BLaER1 treated with 17β-estradiol and CSF1 and Interleukin-3, amounts not matched to agents 10 nM and 100 nM (cell line): ENCODE measurements at regions not wholly inside any gene's neighbourhood (a gene's known extent, or its start where the extent isn't known, plus 50 kb on each side); places are given as distances from the start of the nearest gene placed in this dataset.

Source experiments
- H3K27ac ChIP-seq, 11 experiments: shearing (Covaris generic); formaldehyde crosslinking; 2 replicates each; pipeline ENCODE4 v1.8.1; 2022
- H3K27me3 ChIP-seq, 11 experiments: shearing (Covaris generic); formaldehyde crosslinking; 2 replicates each; pipeline ENCODE4 v1.8.1; 2022
- H3K36me3 ChIP-seq, 11 experiments: shearing (Covaris generic); formaldehyde crosslinking; 2 replicates each; pipeline ENCODE4 v1.8.1; 2022
- H3K4me1 ChIP-seq, 10 experiments: shearing (Covaris generic); formaldehyde crosslinking; 2 replicates each; pipeline ENCODE4 v1.8.1; 2022
- H3K4me2 ChIP-seq, 11 experiments: shearing (Covaris generic); formaldehyde crosslinking; 2 replicates each; pipeline ENCODE4 v1.8.1; 2022
- H3K4me3 ChIP-seq, 10 experiments: shearing (Covaris generic); formaldehyde crosslinking; 2 replicates each; pipeline ENCODE4 v1.8.1; 2022
- H3K9ac ChIP-seq, 11 experiments: shearing (Covaris generic); formaldehyde crosslinking; 2 replicates each; pipeline ENCODE4 v1.8.1; 2022
- H3K9me3 ChIP-seq, 11 experiments: shearing (Covaris generic); formaldehyde crosslinking; replicated peaks in 1 of 11; 2 replicates each; pipeline ENCODE4 v1.8.1; 2022
- H4K20me1 ChIP-seq, 11 experiments: shearing (Covaris generic); formaldehyde crosslinking; 2 replicates each; pipeline ENCODE4 v1.8.1; 2022
- Cebpa-rat ChIP-seq, 11 experiments: shearing (Covaris generic); IDR thresholded peaks; 2 replicates each; pipeline ENCODE4 v1.8.1; 2022

DNA sequence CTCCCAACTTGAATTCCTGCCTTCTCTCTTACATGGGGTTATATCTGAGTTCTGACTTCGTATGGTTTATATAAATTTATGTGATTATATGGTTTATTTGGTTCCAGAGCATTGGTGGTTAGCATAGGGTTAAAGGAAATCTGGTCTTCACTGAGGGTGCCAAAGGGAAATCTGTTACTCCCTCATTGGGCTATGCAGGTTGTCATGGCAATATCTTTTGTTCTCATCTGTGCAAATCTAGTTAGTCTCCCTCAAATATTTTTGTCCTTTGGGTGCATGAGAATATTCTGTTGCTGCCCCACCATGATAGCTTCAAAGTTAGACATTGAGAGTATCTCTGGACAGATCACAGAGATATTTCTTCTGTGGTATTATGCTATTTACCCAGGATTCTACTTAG, 71.8 kb upstream of the OTUD4 start:
- H3K4me3 ChIP-seq = no peak overlapping the region
- H3K36me3 ChIP-seq = no peaks in the 10 kb centered on the region
- H3K27me3 ChIP-seq = no peaks in the 10 kb centered on the region
- no peak for TF ChIP-seq Cebpa-rat (IDR thresholded peaks at IDR 0.05)
- no peak overlapping the region for H3K4me2 ChIP-seq
- H3K9me3 ChIP-seq = no peaks in the 10 kb centered on the region
- H3K9ac ChIP-seq = no peak overlapping the region
- H3K4me1 ChIP-seq = no peaks in the 10 kb centered on the region
- no peak overlapping the region for H3K27ac ChIP-seq
- H4K20me1 ChIP-seq = no peaks in the 10 kb centered on the region

GRCh38 chr4:145251391-145251790, 71.0 kb upstream of the OTUD4 start:
- H3K4me3 ChIP-seq = no peak overlapping the region
- no peak overlapping the region for H3K9ac ChIP-seq
- H3K9me3 ChIP-seq = no peaks in the 10 kb centered on the region
- no peak overlapping the region for H3K27ac ChIP-seq
- no peaks in the 10 kb centered on the region for H3K36me3 ChIP-seq
- no peaks in the 10 kb centered on the region for H3K27me3 ChIP-seq
- no peaks in the 10 kb centered on the region for H3K4me1 ChIP-seq
- no peaks in the 10 kb centered on the region for H4K20me1 ChIP-seq
- TF ChIP-seq Cebpa-rat (IDR thresholded peaks at IDR 0.05) = no peak
- no peak overlapping the region for H3K4me2 ChIP-seq

GRCh38 chr4:145248971-145249370, 68.6 kb upstream of the OTUD4 start:
- Histone ChIP-seq H3K9ac (no peak overlapping the region), H3K9me3 (peaks cover 1 to 8% (median 4%) of the 10 kb centered on the region in 11 experiments; a peak in 17 of 22 replicates), H4K20me1 (no peaks in the 10 kb centered on the region), H3K27me3 (no peaks in the 10 kb centered on the region), H3K4me1 (no peaks in the 10 kb centered on the region), H3K27ac (no peak overlapping the region), H3K36me3 (no peaks in the 10 kb centered on the region), H3K4me3 (no peak overlapping the region), H3K4me2 (no peak overlapping the region)
- no peak for TF ChIP-seq Cebpa-rat (IDR thresholded peaks at IDR 0.05)

- no peak for TF ChIP-seq Cebpa-rat (IDR thresholded peaks at IDR 0.05)
- Histone ChIP-seq H3K4me2 (no peak overlapping the region), H3K4me3 (no peak overlapping the region), H3K27ac (no peak overlapping the region), H3K9ac (no peak overlapping the region), H3K9me3 (peaks cover 5 to 12% (median 7%) of the 10 kb centered on the region in 11 experiments; a peak in 20 of 22 replicates), H3K4me1 (no peaks in the 10 kb centered on the region), H3K36me3 (no peaks in the 10 kb centered on the region), H4K20me1 (no peaks in the 10 kb centered on the region), H3K27me3 (no peaks in the 10 kb centered on the region)
Observed at GRCh38 chr4:145248502-145248901, 68.1 kb upstream of the OTUD4 start.

- H3K27ac ChIP-seq = 0 out of 22 replicates have a peak overlapping the region, but pooled peaks of 2 of the 11 experiments have one; percentile 7 to 25
- H3K9me3 ChIP-seq = peaks cover 0 to 7% (median 4%) of the 10 kb centered on the region in 11 experiments; a peak in 10 of 22 replicates
- H3K36me3 ChIP-seq = no peaks in the 10 kb centered on the region
- no peak overlapping the region; a peak in 1 of 22 replicates for H3K9ac ChIP-seq
- peaks cover 0 to 8% (median 3%) of the 10 kb centered on the region in 10 experiments; a peak in 8 of 20 replicates for H3K4me1 ChIP-seq
- H3K27me3 ChIP-seq = no peaks in the 10 kb centered on the region
- no peak for TF ChIP-seq Cebpa-rat (IDR thresholded peaks at IDR 0.05)
- no peaks in the 10 kb centered on the region for H4K20me1 ChIP-seq
- H3K4me2 ChIP-seq = peak overlapping the region in 2 of 11 experiments; percentile 2 to 22; a peak in 1 of 22 replicates
- H3K4me3 ChIP-seq = no peak overlapping the region
Observed at GRCh38 chr4:145234091-145234706, 53.8 kb upstream of the OTUD4 start.

- peaks cover 0 to 11% (median 8%) of the 10 kb centered on the region in 11 experiments; a peak in 6 of 22 replicates for H3K9me3 ChIP-seq
- no peak overlapping the region for H3K27ac ChIP-seq
- no peak overlapping the region for H3K4me3 ChIP-seq
- peaks cover 0 to 8% (median 3%) of the 10 kb centered on the region in 10 experiments; a peak in 8 of 20 replicates for H3K4me1 ChIP-seq
- no peak overlapping the region for H3K9ac ChIP-seq
- H3K4me2 ChIP-seq = no peak overlapping the region
- H4K20me1 ChIP-seq = no peaks in the 10 kb centered on the region
- H3K36me3 ChIP-seq = no peaks in the 10 kb centered on the region
- TF ChIP-seq Cebpa-rat (IDR thresholded peaks at IDR 0.05) = no peak
- no peaks in the 10 kb centered on the region for H3K27me3 ChIP-seq
Observed at GRCh38 chr4:145231906-145232700, 51.7 kb upstream of the OTUD4 start.

DNA sequence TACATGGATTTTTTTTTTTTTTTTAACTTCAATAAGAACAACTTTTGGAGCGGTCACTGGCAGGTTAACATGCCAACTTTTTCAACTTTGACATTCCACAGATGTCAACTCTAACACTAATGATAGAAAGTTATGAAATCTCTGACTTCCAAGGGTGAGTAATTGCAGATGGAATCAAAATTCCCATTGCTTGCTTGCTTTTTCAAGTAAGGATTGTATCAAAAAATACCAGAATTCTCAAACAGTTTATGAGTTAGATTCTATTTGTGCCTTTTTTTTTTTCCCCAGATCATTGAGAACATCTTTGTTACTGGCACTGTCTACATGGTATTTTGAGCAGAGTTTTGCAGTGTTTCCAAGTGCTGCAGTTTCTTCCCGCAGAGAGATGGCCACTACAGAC, 50.3 kb upstream of the OTUD4 start:
- Histone ChIP-seq H4K20me1 (no peaks in the 10 kb centered on the region), H3K36me3 (no peaks in the 10 kb centered on the region), H3K4me1 (peaks cover 0 to 8% (median 1%) of the 10 kb centered on the region in 10 experiments; a peak in 7 of 20 replicates), H3K9ac (no peak overlapping the region), H3K27me3 (no peaks in the 10 kb centered on the region), H3K27ac (no peak overlapping the region), H3K9me3 (peaks cover 0 to 11% (median 8%) of the 10 kb centered on the region in 11 experiments; a peak in 6 of 22 replicates), H3K4me3 (no peak overlapping the region), H3K4me2 (no peak overlapping the region)
- TF ChIP-seq Cebpa-rat (IDR thresholded peaks at IDR 0.05) = no peak
